Smooth muscle cell (in vitro differentiated cells): ENCODE measurements at regions not wholly inside any gene's neighbourhood (a gene's known extent, or its start where the extent isn't known, plus 50 kb on each side); places are given as distances from the start of the nearest gene placed in this dataset.

Source experiments
- DNase-seq: peaks from one replicate; lab custom pipeline; 2025; ENCODE audit not compliant: unreplicated experiment; lab: John Stamatoyannopoulos, UW
- H2AFZ ChIP-seq: fragments of 200-600 bp; sonication (generic); 2 replicates; pipeline ENCODE4 v1.6.0; 2016; ENCODE audit warnings: antibody characterized with exemption, low read depth, mild to moderate bottlenecking
- H3F3A ChIP-seq: fragments of 200-600 bp; sonication (generic); 2 replicates; pipeline ENCODE4 v1.6.0; 2017; ENCODE audit warnings: antibody characterized with exemption, low read depth
- H3K27ac ChIP-seq: fragments of 200-600 bp; sonication (generic); 2 replicates; pipeline ENCODE4 v1.5.1; 2016; ENCODE audit warnings: low read depth, mild to moderate bottlenecking
- H3K27me3 ChIP-seq: fragments of 200-600 bp; sonication (generic); 2 replicates; pipeline ENCODE4 v1.6.1; 2016; ENCODE audit warnings: low read depth, mild to moderate bottlenecking
- H3K36me3 ChIP-seq: fragments of 200-600 bp; sonication (generic); 2 replicates; pipeline ENCODE4 v1.5.1; 2016; ENCODE audit warnings: low read depth
- H3K4me1 ChIP-seq: fragments of 200-600 bp; sonication (generic); 2 replicates; pipeline ENCODE4 v1.5.1; 2016; ENCODE audit warnings: low read depth
- H3K4me2 ChIP-seq: fragments of 200-600 bp; sonication (generic); 2 replicates; pipeline ENCODE4 v1.6.0; 2016; ENCODE audit warnings: mild to moderate bottlenecking
- H3K4me3 ChIP-seq: fragments of 200-600 bp; sonication (generic); 2 replicates; pipeline ENCODE4 v1.5.1; 2016; ENCODE audit warnings: mild to moderate bottlenecking
- H3K79me2 ChIP-seq: fragments of 200-600 bp; sonication (generic); 2 replicates; pipeline ENCODE4 v1.6.0; 2016; ENCODE audit warnings: low read depth, mild to moderate bottlenecking
- H3K9ac ChIP-seq: fragments of 200-600 bp; sonication (generic); 2 replicates; pipeline ENCODE4 v1.6.0; 2016; ENCODE audit warnings: low read depth
- H3K9me3 ChIP-seq: fragments of 200-600 bp; sonication (generic); replicated peaks from 2 replicates; pipeline ENCODE4 v1.5.1; 2016; ENCODE audit warnings: low read depth
- H4K20me1 ChIP-seq: fragments of 200-600 bp; sonication (generic); 2 replicates; pipeline ENCODE4 v1.6.0; 2016; ENCODE audit warnings: low read depth
- CTCF ChIP-seq: fragments of 200-600 bp; sonication (generic); IDR thresholded peaks from 2 replicates; pipeline ENCODE4 v1.5.1; 2017; ENCODE audit warnings: borderline replicate concordance, mild to moderate bottlenecking, antibody characterized with exemption; ENCODE audit not compliant: insufficient read depth, poor library complexity, severe bottlenecking
- WGBS: methylation state at CpG from one replicate; pipeline ENCODE4 v1.1.7; 2016; ENCODE audit warnings: low lambda C conversion rate; 5-methylcytosine and 5-hydroxymethylcytosine counted together

DNA sequence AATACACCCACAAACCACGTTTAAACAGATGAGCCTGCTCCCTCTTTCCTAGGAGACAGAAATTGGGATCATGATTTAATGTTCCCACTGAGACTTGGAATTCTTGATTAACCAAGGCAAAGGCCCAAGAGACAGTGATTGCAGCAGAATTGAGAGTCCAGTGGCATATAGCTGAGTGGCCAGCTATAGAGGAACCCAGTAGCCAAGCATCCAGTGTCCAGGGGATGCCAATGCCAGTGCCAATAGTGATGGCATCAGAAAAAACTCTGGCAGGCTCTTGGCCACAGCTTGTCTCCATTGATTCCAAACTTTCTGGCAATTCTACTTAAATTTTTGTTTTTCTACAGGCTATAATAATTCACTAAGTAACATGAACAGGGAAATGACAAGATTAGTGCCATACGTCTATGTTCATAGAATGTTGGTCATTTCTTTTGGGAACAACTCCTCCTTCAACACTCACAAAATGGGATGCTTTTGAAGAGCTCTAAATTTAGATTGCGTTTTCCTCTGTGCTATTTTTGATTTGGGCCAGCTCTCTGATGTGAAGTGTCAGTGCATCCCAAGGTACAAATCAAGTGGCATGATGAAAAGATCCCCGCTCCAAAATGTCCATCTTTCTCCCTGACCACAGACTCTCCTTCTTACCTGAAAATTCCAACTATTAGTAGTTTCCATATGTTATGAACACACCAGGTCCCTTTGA, 83.1 kb upstream of the A1CF start:
- 84% methylated on average over 4 of the region's 4 CpGs for WGBS

DNA sequence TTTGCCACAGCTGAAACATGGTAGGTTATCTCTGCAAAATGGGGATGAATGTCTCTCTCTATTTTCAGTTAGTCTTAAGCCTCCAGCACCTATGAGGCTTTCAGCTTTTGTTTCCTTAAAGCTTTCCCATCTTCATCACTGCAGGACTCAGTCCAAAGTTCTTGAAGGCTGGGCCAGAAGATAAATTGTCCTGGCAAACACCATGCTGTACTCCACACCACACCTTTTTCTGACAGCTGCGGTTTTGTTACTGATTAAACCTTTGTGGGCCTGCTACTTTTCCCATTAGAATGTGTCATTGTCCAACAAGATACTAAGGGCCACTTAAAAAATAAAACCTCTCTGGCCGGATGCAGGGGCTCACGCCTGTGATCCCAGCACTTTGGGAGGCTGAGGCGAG, 87.2 kb upstream of the A1CF start:
- H3K27me3 ChIP-seq, result no peaks in the 10 kb centered on the region
- H3K4me2 ChIP-seq, result no peak overlapping the region
- no peaks in the 10 kb centered on the region for H3F3A ChIP-seq
- H3K79me2 ChIP-seq, result no peaks in the 10 kb centered on the region
- no peak for DNase-seq
- no peaks in the 10 kb centered on the region for H3K4me1 ChIP-seq
- H3K27ac ChIP-seq, result no peak overlapping the region
- no peak overlapping the region for H3K4me3 ChIP-seq
- H3K36me3 ChIP-seq, result no peaks in the 10 kb centered on the region
- no peaks in the 10 kb centered on the region for H3K9me3 ChIP-seq
- H4K20me1 ChIP-seq, result no peaks in the 10 kb centered on the region
- no peak overlapping the region for H3K9ac ChIP-seq
- no peak for TF ChIP-seq CTCF
- 85% methylated on average over 4 of the region's 4 CpGs for WGBS
- no peak overlapping the region for H2AFZ ChIP-seq

More for the DNA sequence above, 83.1 kb upstream of the A1CF start:
- Histone ChIP-seq H3K4me1 (no peaks in the 10 kb centered on the region), H3K27me3 (no peaks in the 10 kb centered on the region), H3K4me3 (no peak overlapping the region), H3K79me2 (no peaks in the 10 kb centered on the region), H3K4me2 (no peak overlapping the region), H3F3A (no peaks in the 10 kb centered on the region), H3K9ac (no peak overlapping the region), H4K20me1 (no peaks in the 10 kb centered on the region), H2AFZ (no peak overlapping the region), H3K9me3 (no peaks in the 10 kb centered on the region), H3K36me3 (no peaks in the 10 kb centered on the region), H3K27ac (no peak overlapping the region)
- no peak for DNase-seq
- TF ChIP-seq CTCF, result no peak

DNA sequence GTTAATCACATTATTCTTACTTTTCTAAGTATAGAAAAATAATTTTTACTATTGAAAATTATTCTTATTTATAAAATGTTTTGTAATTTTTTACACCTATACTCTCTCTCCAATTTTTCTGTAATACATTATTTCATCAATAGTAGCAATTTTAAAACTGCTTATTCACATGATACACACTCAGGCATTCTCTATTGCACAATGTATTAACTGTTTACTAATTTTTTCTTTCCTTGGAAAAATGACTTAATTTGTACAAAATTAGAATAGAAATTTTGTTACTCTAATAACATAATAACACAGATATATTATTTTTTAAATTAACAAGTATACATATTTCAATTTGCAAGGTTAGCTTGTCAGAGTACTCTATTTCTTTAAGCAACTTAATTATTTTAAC, 92.9 kb upstream of the PRKG1 start:
- H3K9ac ChIP-seq, result no peak overlapping the region
- no peak overlapping the region for H3K4me3 ChIP-seq
- TF ChIP-seq CTCF, result no peak
- no peak overlapping the region for H2AFZ ChIP-seq
- H3K4me2 ChIP-seq, result no peak overlapping the region
- H3K27ac ChIP-seq, result no peak overlapping the region
- no peaks in the 10 kb centered on the region for H4K20me1 ChIP-seq
- H3K79me2 ChIP-seq, result no peaks in the 10 kb centered on the region
- no peaks in the 10 kb centered on the region for H3K36me3 ChIP-seq
- no peaks in the 10 kb centered on the region for H3K4me1 ChIP-seq
- DNase-seq, result no peak
- no peaks in the 10 kb centered on the region for H3F3A ChIP-seq
- no peaks in the 10 kb centered on the region for H3K9me3 ChIP-seq
- H3K27me3 ChIP-seq, result no peaks in the 10 kb centered on the region

DNA sequence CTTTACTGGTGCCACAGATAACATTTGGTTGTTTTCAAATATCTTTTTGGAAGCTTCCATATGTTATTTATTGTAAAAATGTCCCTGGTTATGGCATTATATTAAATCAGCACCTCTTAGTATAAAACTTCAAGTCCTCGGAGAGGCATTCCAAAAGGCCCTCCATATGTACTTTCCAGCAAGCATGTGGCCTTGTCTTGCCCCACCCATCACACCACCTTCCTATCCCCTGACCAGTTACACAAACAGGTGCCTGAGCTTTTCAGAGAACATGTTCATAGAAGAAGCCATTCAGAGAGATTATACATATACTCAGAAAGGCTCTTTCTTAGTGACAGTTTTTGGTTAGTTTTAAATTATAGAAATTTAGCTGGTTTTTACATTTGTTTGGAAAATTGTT, 92.4 kb upstream of the PRKG1 start:
- Histone ChIP-seq H3F3A (no peaks in the 10 kb centered on the region), H3K79me2 (no peaks in the 10 kb centered on the region), H3K27ac (no peak overlapping the region), H3K4me3 (no peak overlapping the region), H3K27me3 (no peaks in the 10 kb centered on the region), H3K9ac (no peak overlapping the region), H3K9me3 (no peaks in the 10 kb centered on the region), H3K4me1 (no peaks in the 10 kb centered on the region), H2AFZ (no peak overlapping the region), H3K4me2 (no peak overlapping the region), H4K20me1 (no peaks in the 10 kb centered on the region), H3K36me3 (no peaks in the 10 kb centered on the region)
- DNase-seq, result no peak
- WGBS, result 88% methylated on average over 1 of the region's 1 CpG
- TF ChIP-seq CTCF, result no peak
